HFF-Myc (cell line): ENCODE measurements at regions not wholly inside any gene's neighbourhood (a gene's known extent, or its start where the extent isn't known, plus 50 kb on each side); places are given as distances from the start of the nearest gene placed in this dataset.

Source experiments
- DNase-seq: peaks from one replicate; pipeline ENCODE4 v3.0.0-alpha.2; 2011; ENCODE audit warnings: low read depth; ENCODE audit errors: extremely low read depth
- H3K4me3 ChIP-seq: replicated peaks from 2 replicates; pipeline ENCODE4 v1.5.1; 2011; ENCODE audit warnings: low read depth, mild to moderate bottlenecking, control low read depth, low read length
- TF ChIP-seq, protein P1 (sequence below): IDR thresholded peaks from 2 replicates; pipeline ENCODE4 v1.5.1; 2012; ENCODE audit warnings: mild to moderate bottlenecking, low read depth, low read length, control low read depth; ENCODE audit errors: missing control alignments

DNA sequence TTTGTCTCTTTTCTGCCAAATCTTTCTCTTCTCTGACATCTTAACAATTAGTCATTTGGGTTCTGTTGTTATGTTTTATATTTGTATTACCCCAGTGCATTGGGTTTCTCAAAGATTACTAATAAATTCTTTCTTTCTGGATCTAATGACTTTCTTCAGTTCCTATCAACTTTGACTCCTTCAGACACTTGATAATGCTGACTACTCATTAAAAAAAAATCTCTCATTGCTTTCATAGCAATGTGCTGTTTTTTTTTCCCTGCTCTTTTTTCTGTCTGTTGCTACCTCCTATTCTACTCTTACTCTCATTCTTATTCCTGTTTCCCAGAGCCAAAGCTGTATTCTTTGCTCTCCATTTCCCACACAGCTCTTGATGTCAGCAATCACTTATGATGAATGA is 81.3 kb upstream of the MAP3K7 start:
- H3K4me3 ChIP-seq = no peak overlapping the region
- no peak for DNase-seq
- TF ChIP-seq, protein P1, sequence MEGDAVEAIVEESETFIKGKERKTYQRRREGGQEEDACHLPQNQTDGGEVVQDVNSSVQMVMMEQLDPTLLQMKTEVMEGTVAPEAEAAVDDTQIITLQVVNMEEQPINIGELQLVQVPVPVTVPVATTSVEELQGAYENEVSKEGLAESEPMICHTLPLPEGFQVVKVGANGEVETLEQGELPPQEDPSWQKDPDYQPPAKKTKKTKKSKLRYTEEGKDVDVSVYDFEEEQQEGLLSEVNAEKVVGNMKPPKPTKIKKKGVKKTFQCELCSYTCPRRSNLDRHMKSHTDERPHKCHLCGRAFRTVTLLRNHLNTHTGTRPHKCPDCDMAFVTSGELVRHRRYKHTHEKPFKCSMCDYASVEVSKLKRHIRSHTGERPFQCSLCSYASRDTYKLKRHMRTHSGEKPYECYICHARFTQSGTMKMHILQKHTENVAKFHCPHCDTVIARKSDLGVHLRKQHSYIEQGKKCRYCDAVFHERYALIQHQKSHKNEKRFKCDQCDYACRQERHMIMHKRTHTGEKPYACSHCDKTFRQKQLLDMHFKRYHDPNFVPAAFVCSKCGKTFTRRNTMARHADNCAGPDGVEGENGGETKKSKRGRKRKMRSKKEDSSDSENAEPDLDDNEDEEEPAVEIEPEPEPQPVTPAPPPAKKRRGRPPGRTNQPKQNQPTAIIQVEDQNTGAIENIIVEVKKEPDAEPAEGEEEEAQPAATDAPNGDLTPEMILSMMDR = no peak

DNA sequence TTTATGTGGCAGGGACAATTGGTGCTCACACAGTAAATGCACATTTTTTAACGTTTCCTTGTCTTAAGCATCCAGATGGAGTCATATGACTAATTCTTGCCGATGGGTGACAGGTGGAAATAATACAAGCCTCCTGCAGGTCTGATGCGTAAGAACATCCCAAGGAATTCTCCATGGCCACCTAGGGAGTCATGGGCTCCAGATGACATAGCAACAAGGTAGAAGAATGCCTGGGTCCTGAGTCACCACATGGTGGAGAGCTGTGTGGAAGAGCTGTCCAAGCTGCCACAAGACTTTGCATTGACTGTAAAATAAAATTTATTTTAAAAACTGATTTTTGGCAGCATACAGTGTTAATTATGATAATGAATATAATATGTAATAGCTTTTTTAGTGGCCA is 77.0 kb upstream of the MAP3K7 start:
- DNase-seq = no peak
- TF ChIP-seq, protein P1 = no peak
- H3K4me3 ChIP-seq = no peak overlapping the region

DNA sequence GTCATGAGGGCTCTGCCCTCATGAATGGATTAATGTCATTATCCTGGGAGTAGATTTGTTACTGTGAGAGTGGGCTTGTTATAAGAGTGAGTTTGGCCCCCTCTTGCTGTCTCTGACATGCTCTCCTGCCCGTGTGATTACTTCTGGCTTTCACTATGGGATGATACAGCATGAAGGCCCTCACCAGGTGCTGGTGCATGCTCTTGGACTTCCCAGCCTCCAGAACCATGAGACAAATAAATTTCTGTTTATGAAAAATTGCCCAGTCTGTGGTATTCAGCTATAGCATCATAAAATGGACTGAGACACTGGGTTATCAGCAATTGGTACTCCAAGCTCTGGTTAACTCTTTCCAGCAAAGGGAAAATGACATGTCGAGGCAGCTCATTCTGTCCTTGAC is 76.2 kb upstream of the MAP3K7 start:
- H3K4me3 ChIP-seq = no peak overlapping the region
- DNase-seq = no peak

DNA sequence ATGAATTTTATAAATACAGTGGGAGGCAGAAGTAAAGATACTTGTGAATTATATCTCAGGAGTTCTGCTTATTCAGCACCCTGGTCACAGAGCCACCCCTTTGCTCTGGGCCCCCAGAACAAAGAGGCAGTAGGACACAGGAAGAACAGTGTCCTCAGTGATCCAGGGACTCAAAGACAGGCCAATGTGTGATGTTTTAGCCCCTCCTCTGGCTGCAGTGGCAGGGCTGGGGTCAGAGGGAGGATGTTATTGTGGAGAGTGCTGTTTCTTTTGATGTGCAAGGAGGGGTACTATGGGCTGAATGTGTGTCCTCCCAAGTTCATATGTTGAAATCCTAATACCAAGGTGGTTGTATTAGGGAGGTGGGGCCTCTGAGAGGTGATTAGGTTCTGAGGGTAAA is 74.1 kb upstream of the MAP3K7 start:
- TF ChIP-seq, protein P1 = no peak
- no peak overlapping the region for H3K4me3 ChIP-seq
- no peak for DNase-seq

More for the DNA sequence above, 76.2 kb upstream of the MAP3K7 start:
- TF ChIP-seq, protein P1 = no peak

GRCh38 chr6:90658497-90658896 is 71.6 kb upstream of the MAP3K7 start:
- DNase-seq = no peak
- TF ChIP-seq, protein P1 = no peak
- H3K4me3 ChIP-seq = no peak overlapping the region

GRCh38 chr6:90656325-90656724 is 69.5 kb upstream of the MAP3K7 start:
- TF ChIP-seq, protein P1 = no peak
- DNase-seq = no peak
- H3K4me3 ChIP-seq = no peak overlapping the region

DNA sequence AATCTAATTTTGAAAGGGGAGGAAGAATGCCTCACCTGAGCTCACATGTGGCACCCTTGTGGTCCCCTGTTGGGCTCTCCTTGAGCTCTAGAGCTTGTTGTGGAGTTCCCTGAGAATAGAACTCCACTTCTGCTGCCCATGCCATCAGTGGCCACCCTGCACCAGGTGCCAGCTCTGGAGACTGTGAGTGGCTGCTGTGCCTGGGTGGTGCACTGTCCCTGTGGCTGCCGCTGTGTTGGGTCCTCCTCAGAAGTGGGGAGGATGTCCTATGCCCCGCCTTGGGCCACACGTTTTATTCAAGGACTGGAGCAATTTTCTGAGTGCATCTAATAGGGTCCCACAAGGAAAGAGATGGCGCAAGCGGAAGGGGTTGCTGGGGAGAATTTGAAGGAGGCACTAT is 67.9 kb upstream of the MAP3K7 start:
- TF ChIP-seq, protein P1 = no peak
- DNase-seq = no peak
- H3K4me3 ChIP-seq = no peak overlapping the region
